GM03348 (cell line): ENCODE measurements at regions not wholly inside any gene's neighbourhood (a gene's known extent, or its start where the extent isn't known, plus 50 kb on each side); places are given as distances from the start of the nearest gene placed in this dataset.
A peak's percentile ranks its signal among the peaks of the same experiment; 100 is the strongest.
"Not testable (repeated sequence)": the region's sequence is repeated elsewhere in the genome, so short reads cannot be mapped to it uniquely, and the experiment has no call there.

Source experiments
- DNase-seq: peaks from one replicate; pipeline ENCODE4 v3.0.0; 2012; ENCODE audit warnings: low spot score

GRCh38 chr12:42716491-42716891 is 126.9 kb upstream of the PRICKLE1 start:
- peak; percentile 36 for DNase-seq

- DNase-seq, result not testable (repeated sequence)
These were observed 124.0 kb upstream of the PRICKLE1 start for GRCh38 chr12:42713566-42713965.

GRCh38 chr12:42708374-42708773 is 118.8 kb upstream of the PRICKLE1 start:
- DNase-seq, result not testable (repeated sequence)

GRCh38 chr12:42707312-42708226 is 118.0 kb upstream of the PRICKLE1 start:
- no peak for DNase-seq

- DNase-seq, result no peak
These were observed 116.8 kb upstream of the PRICKLE1 start for GRCh38 chr12:42706321-42706720.

GRCh38 chr12:42705863-42706262 is 116.3 kb upstream of the PRICKLE1 start:
- peak; percentile 57 for DNase-seq

GRCh38 chr12:42704810-42705401 is 115.4 kb upstream of the PRICKLE1 start:
- DNase-seq, result no peak

- peak; percentile 9 for DNase-seq
These were observed 114.8 kb upstream of the PRICKLE1 start for GRCh38 chr12:42704340-42704739.

- DNase-seq, result no peak
These were observed 111.5 kb upstream of the PRICKLE1 start for GRCh38 chr12:42701084-42701483.

GRCh38 chr12:42698213-42698612 is 108.7 kb upstream of the PRICKLE1 start:
- peak; percentile 24 for DNase-seq

GRCh38 chr12:42696406-42697149 is 107.0 kb upstream of the PRICKLE1 start:
- DNase-seq, result peak; percentile 22

GRCh38 chr12:42695490-42695995 is 106.0 kb upstream of the PRICKLE1 start:
- no peak for DNase-seq

- no peak for DNase-seq
These were observed 103.2 kb upstream of the PRICKLE1 start for GRCh38 chr12:42692749-42693148.

GRCh38 chr12:42691991-42692557 is 102.5 kb upstream of the PRICKLE1 start:
- DNase-seq, result no peak

GRCh38 chr12:42690264-42690663 is 100.7 kb upstream of the PRICKLE1 start:
- DNase-seq, result no peak

GRCh38 chr12:42689699-42690098 is 100.2 kb upstream of the PRICKLE1 start:
- no peak for DNase-seq

- DNase-seq, result no peak
These were observed 97.1 kb upstream of the PRICKLE1 start for GRCh38 chr12:42686514-42687172.

- no peak for DNase-seq
These were observed 95.2 kb upstream of the PRICKLE1 start for GRCh38 chr12:42684802-42685071.

- no peak for DNase-seq
These were observed 94.6 kb upstream of the PRICKLE1 start for GRCh38 chr12:42683933-42684801.

- DNase-seq, result no peak
These were observed 93.7 kb upstream of the PRICKLE1 start for GRCh38 chr12:42683266-42683665.

- no peak for DNase-seq
These were observed 89.9 kb upstream of the PRICKLE1 start for GRCh38 chr12:42679466-42679865.
